D721Med (cell line): ENCODE measurements at regions not wholly inside any gene's neighbourhood (a gene's known extent, or its start where the extent isn't known, plus 50 kb on each side); places are given as distances from the start of the nearest gene placed in this dataset.

Experiments
- DNase-seq: peaks from one replicate; pipeline ENCODE4 v3.0.0; 2011; ENCODE audit warnings: low spot score; ENCODE audit not compliant: insufficient read length
- FAIRE-seq: peaks from 2 replicates; lab custom pipeline; 2011; peaks lifted over from hg19 to GRCh38; lab: Jason Lieb, UNC
- CTCF ChIP-seq: IDR thresholded peaks from 2 replicates; pipeline ENCODE4 v1.5.1; 2012; ENCODE audit warnings: mild to moderate bottlenecking, control low read depth; ENCODE audit not compliant: insufficient read depth; ENCODE audit errors: missing control alignments

DNA sequence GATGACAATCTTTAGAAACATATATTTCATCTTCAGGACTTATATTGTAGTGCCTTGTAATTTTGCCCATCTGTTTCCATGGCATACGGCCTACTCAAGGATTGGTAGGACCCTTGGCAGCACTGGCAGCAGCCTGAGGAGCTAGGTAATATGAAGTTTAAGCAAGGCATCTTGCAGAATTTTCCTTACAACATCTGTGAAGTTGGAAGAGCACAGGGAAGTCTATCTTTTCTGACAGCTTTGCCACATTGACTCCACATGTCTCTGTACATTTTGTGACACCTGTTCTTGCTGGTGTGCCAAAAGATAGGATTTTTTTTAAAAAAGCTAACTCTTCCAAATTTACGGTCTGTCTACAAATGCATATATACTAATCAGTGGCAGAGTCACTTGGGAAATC lies 1235.2 kb downstream of the PCDH7 start:
- no peak for TF ChIP-seq CTCF
- no peak for FAIRE-seq

GRCh38 chr4:31959972-31960371 lies 1239.8 kb downstream of the PCDH7 start:
- DNase-seq (no peak), FAIRE-seq (no peak)
- no peak for TF ChIP-seq CTCF

More for the DNA sequence above, 1235.2 kb downstream of the PCDH7 start:
- DNase-seq: no peak

DNA sequence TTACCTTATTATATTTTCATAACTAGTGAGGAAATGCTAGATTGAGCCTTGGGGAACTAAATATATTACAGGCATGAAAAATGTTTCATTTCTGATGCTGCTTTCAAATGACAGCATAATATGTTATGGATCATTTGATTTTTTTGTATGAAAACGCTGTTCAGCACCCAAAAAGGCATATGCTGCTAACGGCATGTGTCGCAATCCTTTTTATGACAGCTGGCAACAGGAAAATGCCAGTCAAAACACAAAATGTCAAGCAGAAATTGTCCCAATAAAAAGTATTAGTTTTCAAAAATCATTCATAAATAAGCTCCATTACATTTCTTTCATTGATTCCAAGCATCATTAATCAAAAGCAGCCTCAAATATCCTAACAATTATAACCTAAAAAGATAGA lies 1244.5 kb downstream of the PCDH7 start:
- FAIRE-seq: no peak
- TF ChIP-seq CTCF: no peak
- DNase-seq: no peak

DNA sequence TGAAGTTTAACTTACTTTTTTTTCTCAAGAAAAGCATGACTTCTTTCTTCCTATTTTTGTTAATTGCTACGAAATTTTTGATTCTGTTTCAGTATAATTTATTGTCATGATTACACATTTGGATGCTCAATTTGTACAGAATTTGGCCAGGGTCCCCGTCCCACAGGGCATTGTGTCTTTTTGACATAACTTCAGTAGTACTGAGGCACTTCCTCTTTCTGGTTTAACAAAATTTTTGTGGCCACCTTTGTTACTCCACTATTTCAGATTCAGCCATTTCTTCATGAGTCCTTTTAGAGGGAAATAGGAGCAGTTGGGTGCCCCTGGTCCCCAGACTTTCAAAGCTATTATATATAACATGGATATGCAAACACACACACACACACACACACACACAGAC lies 1248.7 kb downstream of the PCDH7 start:
- FAIRE-seq (no peak), DNase-seq (no peak)
- no peak for TF ChIP-seq CTCF

DNA sequence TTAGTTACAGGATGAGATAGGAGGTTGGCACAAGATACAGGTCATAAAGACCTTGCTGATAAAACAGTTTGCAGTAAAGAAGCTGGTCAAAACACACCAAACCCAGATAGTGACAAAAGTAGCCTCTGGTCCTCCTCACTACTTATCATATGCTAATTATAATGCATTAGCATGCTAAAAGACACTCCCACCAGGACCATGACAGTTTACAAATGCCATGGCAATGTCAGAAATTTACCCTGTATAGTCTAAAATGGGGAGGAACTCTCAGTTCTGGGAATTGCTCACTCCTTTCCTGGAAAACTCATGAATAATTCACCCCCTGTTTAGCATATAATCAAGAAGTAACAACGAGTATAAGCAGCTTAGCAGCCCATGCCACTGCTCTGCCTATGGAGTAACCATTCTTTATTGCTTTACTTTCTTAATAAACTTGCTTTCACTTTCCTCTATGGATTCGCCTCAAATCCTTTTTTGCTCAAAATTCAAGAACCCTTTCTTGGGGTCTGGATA lies 1254.4 kb downstream of the PCDH7 start:
- no peak for DNase-seq
- no peak for TF ChIP-seq CTCF
- FAIRE-seq: no peak

GRCh38 chr4:31979988-31980387 lies 1259.8 kb downstream of the PCDH7 start:
- DNase-seq: no peak
- TF ChIP-seq CTCF: no peak
- no peak for FAIRE-seq

GRCh38 chr4:31983246-31983645 lies 1263.1 kb downstream of the PCDH7 start:
- DNase-seq (no peak), FAIRE-seq (no peak)
- no peak for TF ChIP-seq CTCF
